ENCODE measurements at regions not wholly inside any gene's neighbourhood (a gene's known extent, or its start where the extent isn't known, plus 50 kb on each side); places are given as distances from the start of the nearest gene placed in this dataset.

DNA sequence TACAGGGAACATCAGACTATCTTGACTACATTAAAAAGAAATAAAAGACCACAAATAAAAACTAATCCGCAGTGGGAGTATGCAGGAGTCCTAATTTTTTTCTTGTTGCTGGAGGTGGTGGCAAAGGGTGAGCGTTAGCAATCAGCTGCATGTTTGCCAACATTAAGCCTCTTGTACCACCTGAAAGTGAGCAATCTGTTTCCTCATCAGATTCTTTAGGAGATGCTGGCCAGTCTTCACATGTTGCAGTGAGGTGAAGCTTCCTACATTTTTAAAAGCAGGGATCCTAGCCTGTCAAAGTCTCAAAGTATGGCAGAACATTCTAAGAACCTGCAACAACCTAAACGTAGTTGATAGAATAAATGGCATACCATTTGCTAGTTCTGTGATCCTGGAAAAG lies 162.2 kb upstream of the MEF2C start:
- no peak for DNase-seq (ENCODE audit: extremely low read depth in 1 of 11, low read depth in 9 of 11, low spot score in 4 of 11)

DNA sequence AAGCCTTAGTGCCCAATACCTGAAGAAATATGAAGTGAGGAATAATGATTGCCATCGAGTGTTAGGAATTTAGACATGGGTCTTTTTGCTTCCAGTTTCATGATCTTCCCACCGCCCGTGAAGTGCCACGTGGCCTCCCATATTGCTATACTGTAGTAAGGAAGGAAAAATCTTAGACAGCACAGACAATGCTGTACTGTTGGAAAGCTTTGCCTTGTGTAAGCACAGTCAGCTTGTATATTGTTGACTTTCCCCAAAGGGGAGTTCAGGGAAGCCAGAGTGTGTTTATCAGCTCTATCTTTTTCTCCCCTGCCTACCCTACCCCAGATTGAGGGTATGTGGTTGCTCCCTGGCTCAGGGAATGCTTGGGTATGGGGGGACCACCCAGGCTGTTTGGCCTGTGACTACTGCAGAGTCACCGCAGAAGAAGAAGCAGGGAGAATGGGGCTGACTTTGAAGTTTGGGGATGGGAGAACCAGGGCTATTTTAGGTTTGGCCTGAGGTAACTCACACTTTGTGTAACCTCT lies 161.8 kb upstream of the MEF2C start:
- DNase-seq (ENCODE audit: extremely low read depth in 1 of 11, low read depth in 9 of 11, low spot score in 4 of 11) = no peak

DNA sequence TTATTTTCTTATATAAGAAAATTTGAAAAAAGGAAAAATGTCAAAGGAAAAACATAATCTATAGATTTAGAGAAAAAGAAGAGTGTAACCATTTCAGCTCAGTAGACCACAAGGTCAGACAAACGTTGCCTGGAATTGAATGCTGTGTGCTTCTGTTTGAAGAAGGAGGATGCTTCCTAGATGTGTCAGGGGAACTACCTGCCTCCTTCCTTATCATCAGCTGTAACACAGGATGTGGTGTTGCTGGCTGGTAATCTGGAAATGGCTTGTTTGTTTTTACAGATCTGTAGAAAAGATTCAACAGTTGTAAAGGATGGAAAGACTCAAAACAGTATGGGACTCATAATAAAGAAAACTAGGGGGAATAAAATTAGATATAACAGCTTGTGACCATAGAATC lies 160.7 kb upstream of the MEF2C start:
- no peak for DNase-seq (ENCODE audit: extremely low read depth in 1 of 11, low read depth in 9 of 11, low spot score in 4 of 11)

DNA sequence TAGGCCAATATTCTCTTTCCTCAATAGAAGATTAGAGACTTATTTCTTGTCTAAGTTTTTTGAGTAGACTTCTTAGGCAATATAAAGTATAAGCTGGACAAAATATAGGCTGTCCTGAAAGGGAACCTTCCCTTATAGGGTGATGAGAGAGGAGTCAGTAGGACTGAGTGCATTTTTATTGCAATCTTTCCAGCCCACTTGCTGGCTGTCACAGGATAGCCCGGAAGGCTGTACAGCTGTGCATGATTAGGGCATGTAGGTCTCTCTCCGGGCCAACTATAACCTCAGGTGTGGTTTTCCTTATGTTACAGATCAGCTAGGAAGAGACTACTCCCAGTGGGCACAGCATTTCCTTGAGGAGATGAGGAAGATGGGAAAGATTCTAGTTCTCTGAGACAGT lies 159.8 kb upstream of the MEF2C start:
- DNase-seq (ENCODE audit: extremely low read depth in 1 of 11, low read depth in 9 of 11, low spot score in 4 of 11) = no peak

DNA sequence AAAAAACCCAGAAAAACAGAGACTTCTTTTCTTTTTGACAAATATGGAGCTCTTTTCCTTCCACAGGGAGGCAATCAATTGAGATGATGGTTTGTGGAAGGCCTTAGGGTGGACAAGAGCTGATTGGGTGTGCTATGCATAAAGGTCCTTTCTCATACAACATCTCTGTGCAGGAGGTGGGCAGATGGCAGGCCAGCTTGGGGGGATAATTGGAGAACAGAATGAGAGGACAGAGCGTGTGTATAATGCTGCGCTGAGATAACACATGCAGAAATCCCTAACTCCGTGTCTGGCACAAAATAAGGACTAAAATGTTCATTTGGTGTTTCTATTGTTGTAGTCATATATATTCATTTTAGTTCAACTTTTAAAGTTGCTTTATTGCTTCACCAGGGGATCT lies 159.0 kb upstream of the MEF2C start:
- DNase-seq (ENCODE audit: extremely low read depth in 1 of 11, low read depth in 9 of 11, low spot score in 4 of 11) = no peak

DNA sequence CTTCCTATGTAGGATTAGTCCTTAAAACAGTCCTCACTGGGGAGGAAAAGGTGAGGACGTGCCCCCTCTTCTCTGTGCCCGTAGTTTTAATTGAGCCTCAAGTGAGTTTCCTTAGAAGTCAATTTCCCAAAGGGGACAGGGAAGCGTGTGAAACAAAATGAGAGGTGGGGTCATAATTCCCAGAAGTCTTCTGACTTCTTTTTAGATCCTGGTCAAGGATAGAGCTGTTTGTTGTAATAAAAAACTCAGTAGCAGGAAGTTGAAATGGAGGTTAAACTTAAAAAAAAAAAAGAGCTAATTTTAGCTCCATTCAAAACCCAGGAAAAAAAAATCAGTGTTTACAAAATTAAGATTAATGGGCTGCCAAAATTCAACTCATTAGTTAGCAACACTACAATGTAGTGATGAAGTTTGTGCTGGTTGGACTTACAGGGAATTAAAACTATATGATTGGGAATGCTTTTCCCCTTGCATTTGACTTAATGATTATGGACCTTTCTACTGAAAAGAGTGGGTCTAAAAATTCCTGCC lies 158.3 kb upstream of the MEF2C start:
- peak in 2 of 11 donors; percentile 2 to 5 for DNase-seq (ENCODE audit: extremely low read depth in 1 of 11, low read depth in 9 of 11, low spot score in 4 of 11)

DNA sequence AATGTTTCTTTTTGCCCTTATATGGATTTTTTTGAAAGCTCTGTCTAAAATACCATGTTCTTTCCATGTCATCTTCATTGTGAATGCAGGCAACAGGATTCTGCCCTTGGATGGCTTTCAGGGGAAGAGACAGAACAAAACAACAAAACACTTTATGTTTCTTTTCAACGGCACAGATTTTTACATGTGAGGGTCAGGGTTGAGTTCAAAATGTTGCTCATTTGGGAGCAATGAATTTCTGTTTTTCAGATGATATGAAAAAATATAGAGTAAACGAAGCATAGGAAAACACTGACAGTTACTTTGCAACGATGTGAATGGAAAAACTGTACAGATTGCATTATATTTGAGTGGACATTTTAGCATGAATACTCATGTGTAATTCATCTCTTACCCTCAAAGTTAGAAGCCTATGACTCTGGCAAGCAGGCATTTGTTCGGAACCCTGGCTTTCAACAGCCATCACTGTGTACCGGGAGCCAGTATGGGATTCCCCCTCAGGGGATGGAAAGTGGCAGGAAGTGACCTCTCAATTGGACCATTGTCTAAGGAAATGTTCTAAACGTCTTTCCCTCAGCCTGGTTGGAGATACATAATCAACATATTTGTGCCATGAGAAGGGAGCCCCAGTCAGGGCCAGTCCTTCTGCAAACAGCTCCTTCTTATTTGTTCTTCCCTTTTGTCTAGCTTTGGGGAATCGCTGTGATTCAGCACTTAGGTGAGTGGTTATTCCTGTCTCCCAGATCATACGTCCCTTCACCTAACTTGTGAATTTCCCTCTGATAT lies 153.9 kb upstream of the MEF2C start:
- DNase-seq (ENCODE audit: extremely low read depth in 1 of 11, low read depth in 9 of 11, low spot score in 4 of 11) = no peak

DNA sequence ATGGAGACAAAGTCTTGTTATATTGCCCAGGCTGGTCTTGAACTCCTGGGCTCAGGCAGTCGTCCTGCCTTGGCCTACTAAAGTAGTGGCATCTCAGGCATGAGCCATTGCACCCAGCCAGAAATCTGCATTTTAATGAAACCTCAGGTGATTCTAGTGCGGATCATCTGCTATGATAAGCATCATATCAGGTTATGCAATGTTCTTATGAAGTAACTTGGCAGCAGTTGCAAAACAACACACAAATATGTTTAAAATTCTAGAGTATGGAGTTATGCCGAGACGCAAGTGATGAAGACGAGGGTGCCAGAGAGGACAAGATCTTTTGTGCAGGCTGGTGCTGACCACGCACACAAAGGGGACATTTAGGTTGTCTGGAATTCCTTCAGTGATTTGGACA lies 153.2 kb upstream of the MEF2C start:
- DNase-seq (ENCODE audit: extremely low read depth in 1 of 11, low read depth in 9 of 11, low spot score in 4 of 11) = no peak

DNA sequence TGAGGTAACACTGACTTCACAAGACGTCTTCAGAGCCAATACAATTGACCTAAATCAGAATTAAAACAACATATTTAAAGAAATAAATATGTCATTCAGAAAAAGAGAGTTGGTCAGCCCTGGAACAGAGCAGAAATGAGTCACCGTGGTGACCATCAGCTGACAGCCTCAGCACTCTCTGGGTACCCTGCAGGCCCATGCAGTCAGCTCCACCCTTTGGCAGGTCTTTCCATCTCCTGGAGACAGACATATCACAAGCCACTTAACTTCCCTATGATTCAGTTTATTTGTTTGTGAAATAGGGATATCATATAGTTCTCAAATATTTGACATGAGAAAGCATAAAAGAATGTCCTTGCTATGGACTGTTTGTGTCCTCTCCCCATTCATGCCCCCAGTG lies 151.6 kb upstream of the MEF2C start:
- no peak for DNase-seq (ENCODE audit: extremely low read depth in 1 of 11, low read depth in 9 of 11, low spot score in 4 of 11)

DNA sequence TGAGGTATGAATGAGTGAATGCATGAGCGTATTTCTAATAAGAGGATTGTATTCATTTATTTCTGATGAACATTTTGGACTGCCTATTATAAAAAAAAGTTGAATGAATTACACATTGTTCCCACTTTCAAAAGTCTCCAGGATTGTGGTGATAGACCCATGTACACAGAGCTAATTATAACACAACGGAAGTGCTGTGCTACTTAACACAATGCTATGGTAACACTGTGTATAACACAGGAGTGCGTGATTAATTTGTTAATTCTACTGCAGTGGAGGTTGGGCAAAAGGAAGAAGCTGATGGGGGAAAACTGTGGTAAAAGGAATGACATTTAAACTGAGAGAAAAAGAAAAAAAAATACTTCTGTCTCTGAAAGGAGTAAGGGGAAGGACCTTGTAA lies 147.8 kb upstream of the MEF2C start:
- DNase-seq (ENCODE audit: extremely low read depth in 1 of 11, low read depth in 9 of 11, low spot score in 4 of 11) = no peak

DNA sequence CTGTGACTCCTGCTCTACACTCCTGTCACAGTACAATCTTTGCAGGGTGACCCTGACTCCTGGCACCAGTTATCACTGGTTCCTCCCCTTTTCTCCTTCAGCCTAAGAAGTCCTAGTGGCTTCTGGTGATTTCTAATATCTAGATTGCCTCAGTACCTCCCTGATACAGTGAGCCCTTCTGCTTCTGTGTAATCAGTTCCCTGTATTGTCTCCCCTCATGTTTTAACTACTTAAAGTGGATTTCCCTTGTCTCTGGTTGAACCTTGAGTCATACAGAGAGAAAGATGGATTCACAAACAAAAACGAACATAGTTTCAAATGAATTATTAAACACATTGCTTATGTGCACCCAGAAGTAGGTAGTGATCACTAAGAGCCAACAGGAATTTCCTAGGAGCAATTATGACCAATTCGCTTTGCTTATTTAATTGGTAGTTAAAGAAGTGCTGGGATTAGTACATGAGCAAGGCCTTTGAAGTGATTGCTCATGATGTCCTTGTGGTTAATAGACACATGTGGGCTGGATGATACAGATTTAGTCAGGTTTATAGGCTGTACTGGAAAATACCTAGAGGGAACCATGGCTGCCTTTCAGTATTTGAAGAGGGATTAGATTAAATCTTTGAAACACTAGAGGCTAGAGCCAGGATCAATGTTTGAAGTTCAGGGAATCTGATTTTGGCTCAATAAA lies 145.8 kb upstream of the MEF2C start:
- DNase-seq (ENCODE audit: extremely low read depth in 1 of 11, low read depth in 9 of 11, low spot score in 4 of 11) = no peak

DNA sequence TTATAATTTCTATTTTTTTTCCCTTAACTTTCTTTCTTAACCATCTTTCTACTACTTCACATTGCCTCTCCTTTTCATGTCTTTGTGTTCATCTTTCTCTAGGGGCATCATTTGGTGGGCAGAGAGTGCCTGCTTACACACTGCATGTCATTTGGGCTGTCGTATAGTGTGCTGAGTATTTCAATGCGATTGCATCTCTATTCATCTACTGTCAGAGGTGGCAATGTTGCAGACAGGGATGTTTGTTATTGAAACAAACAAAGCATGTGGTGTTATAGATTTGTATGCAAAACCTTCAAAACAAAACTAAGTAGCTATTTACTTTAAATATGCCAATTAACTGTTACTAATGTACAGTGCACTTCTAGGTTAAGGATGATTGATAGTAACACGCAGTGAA lies 141.1 kb upstream of the MEF2C start:
- no peak for DNase-seq (ENCODE audit: extremely low read depth in 1 of 11, low read depth in 9 of 11, low spot score in 4 of 11)

DNA sequence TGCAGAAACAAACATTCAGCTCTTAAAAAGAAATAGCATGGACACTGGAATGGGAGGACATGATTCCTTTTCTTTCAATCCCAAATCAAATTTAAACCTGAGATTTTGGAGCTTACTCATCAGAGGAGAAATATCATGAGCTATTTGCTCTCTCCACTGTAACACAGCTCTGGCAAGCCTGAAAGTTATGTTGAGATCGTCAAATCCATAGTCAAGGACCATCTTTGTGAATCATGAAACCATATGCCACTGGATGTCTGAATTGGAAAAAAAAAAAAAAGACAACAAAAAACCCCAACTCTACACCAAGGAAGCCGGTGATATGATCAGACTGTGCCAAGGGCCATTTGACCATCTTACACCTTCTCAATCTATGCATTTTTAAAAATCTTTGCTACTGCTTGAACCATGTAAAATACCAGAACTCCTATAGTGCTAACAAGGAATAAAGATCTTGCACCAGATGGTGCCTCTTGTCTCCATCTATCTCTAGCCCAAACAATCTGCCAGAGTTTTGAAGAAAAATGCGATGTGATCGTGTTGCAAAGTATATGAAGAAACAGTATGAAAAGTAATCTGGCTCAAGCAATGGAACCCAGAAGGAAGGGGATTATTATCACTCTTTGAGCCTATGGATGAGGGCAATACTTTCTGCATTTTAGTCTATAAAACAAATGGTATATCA lies 138.1 kb upstream of the MEF2C start:
- DNase-seq (ENCODE audit: extremely low read depth in 1 of 11, low read depth in 9 of 11, low spot score in 4 of 11) = no peak

DNA sequence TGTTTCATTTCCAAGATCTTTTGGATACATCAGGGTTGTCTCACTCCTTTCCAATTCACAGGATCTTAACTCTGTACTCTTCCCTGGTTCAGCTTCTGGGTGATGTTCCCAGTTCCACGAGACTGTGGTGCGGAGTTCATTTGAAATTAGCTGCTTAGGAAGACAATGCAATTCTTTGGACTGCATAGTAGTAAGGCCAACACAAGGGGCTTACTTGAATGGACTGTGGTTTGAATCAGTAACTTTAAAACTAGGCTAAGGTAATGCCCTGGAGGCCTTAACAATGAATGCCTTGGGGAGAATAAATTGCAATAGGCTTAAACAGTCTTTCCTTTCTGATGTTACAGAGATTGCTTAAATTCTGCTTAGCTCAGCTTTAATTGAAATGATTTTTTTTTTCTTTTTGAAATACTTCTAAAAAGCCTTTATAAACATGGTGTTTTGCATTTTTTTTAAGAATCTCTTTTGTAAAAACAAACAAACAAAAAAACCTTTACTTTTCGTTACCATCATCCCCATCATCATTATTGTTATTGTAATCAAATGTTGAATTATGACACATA lies 133.8 kb upstream of the MEF2C start:
- no peak for DNase-seq (ENCODE audit: extremely low read depth in 1 of 11, low read depth in 9 of 11, low spot score in 4 of 11)

DNA sequence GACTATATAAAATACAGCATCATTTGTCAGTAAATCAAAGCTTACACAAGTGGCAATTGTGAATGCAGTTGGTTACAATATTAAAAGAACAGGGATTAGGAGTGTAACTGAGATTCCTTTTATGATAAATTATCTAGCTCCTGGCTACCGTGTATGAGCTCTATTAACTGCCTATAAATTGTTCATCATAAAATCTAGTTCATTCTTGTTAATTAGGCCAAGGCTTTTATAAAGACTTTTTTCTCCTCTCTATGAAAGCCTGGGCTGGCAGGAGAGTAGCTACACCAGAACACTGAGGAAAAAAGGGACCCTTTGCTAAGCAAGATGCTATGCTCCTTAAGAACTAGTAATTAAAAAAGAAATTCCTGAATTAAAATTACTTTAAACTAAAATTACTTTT lies 132.4 kb upstream of the MEF2C start:
- no peak for DNase-seq (ENCODE audit: extremely low read depth in 1 of 11, low read depth in 9 of 11, low spot score in 4 of 11)

DNA sequence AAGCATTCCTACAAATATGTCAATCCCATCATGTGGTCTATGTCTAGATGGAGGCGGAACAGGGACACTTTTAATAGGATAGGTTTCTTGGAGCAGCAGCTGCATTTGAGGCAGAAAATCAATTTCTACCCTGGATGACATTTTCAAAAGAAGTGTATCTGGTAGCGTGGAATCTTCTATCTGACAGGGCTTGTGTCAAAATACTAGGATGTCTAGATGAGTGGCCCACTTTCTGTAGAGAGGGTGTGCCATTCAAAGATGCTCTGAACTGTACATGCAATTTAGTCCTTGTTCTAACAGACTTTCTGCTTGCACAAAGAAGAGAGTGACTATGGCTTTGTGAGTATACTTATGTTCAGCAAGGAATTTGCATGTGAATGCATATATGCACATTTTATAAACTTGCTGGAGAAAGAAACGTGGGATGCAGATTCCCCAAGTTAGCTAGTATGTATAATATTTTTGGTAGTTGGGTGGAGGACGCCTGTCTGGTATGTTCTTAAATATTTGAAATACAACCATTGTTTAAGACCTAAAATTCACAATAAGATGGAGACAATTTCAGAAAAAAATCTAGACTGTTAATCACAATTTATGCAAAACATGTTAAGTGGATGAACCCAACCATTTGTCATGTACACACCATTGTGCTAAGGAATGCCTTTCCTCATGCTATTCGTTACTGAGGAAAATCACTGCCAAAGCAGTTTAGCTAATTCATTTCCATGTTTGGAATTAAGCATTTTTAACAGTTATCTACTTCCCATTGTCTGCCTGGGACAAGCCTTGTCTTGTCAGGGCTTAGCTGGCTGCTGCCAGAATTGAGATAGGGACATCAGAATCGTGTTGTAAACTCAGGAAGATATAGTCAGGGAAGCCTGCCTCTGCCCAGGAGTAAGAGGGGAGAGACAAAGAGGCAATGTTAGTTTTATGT lies 129.1 kb upstream of the MEF2C start:
- no peak for DNase-seq (ENCODE audit: extremely low read depth in 1 of 11, low read depth in 9 of 11, low spot score in 4 of 11)

DNA sequence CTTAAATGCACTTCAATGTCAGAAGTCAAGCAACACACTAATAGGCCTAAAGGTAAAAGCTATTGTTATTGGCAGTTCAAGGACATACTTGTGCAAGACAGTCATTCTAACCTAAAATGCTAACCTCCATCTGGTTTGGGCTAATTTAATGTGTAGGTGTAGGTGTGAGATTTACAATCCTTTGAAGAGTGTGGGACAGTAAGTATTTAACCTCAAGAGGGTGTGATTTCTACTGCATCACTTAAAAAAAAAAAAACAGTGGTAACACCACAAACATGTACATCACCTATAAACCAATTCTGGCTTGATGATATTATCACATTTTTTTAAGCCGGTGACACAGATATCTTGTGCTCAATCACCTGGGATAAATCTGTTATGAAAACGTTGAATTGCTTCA lies 127.5 kb upstream of the MEF2C start:
- DNase-seq (ENCODE audit: extremely low read depth in 1 of 11, low read depth in 9 of 11, low spot score in 4 of 11) = no peak

DNA sequence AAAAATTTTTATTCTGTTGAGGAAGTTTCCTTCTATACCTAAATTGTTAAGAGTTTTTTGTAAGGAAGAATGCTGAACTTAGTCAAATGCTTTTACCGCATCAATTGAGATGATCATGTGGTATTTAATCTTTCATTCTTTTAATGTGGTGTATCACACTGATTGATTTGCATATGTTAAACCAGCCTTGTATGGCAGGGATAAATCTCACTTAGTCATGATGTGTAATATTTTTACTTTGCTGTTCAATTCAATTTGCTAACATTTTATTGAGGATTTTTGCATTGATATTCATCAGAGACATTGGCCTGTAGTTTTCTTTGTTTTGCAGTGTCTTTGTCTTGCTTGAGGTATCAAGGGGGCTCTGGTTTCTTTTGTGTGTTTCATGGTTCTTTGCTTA lies 125.3 kb upstream of the MEF2C start:
- DNase-seq (ENCODE audit: extremely low read depth in 1 of 11, low read depth in 9 of 11, low spot score in 4 of 11) = no peak

DNA sequence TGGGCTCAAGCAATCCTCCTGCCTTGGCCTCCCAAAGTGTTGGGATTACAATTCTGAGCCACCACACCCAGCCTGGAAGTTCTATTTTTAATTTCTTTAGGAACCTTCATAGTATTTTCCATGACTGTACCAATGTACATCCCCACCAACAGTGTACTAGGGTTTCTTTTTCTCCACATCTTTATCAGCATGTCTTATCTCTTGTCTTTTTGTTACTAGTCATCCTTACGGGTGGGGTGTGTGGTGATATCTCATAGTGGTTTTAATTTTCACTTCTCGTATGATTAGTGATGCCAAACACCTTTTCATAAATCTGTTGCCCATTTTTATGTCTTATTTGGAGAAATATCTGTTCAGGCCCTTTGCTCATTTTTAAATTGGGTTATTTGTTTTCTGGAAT lies 123.0 kb upstream of the MEF2C start:
- DNase-seq (ENCODE audit: extremely low read depth in 1 of 11, low read depth in 9 of 11, low spot score in 4 of 11) = no peak

All from renal cortex interstitium (tissue), 11 donors.